ENCODE measurements at regions not wholly inside any gene's neighbourhood (a gene's known extent, or its start where the extent isn't known, plus 50 kb on each side); places are given as distances from the start of the nearest gene placed in this dataset.
"Not testable (repeated sequence)": the region's sequence is repeated elsewhere in the genome, so short reads cannot be mapped to it uniquely, and the experiment has no call there.

DNA sequence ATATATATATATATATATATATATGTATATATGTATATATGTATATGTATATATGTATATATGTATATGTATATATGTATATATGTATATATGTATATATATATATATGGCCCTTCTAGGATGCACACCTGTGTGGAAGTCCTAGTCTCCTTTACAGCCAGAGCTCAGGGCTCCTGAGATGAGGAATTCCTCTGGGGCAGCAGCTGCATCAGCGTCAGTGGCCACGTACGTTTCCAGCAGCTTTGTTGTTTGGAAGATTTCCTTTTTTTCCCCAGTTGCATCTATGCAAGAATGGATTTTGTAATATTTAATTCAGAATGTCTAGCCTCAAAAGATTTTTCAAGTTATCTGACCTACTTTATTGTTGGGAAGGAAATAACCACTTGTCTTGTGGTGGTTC lies 68.6 kb downstream of the TNFAIP2 start:
- Mint-ChIP-seq H3K36me3 (ENCODE audit: low read depth) (peaks cover 4% of the 10 kb centered on the region), H3K4me3 (no peak overlapping the region), H3K4me1 (peaks cover 31% of the 10 kb centered on the region), H3K27me3 (ENCODE audit: low read depth) (peaks cover 41% of the 10 kb centered on the region), H3K27ac (no peak overlapping the region), H3K9me3 (peaks cover 22% of the 10 kb centered on the region)
- TF ChIP-seq, protein P1, sequence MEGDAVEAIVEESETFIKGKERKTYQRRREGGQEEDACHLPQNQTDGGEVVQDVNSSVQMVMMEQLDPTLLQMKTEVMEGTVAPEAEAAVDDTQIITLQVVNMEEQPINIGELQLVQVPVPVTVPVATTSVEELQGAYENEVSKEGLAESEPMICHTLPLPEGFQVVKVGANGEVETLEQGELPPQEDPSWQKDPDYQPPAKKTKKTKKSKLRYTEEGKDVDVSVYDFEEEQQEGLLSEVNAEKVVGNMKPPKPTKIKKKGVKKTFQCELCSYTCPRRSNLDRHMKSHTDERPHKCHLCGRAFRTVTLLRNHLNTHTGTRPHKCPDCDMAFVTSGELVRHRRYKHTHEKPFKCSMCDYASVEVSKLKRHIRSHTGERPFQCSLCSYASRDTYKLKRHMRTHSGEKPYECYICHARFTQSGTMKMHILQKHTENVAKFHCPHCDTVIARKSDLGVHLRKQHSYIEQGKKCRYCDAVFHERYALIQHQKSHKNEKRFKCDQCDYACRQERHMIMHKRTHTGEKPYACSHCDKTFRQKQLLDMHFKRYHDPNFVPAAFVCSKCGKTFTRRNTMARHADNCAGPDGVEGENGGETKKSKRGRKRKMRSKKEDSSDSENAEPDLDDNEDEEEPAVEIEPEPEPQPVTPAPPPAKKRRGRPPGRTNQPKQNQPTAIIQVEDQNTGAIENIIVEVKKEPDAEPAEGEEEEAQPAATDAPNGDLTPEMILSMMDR (IDR thresholded peaks at IDR 0.05; ENCODE audit: unreplicated experiment in 3 of 3) = no peak

DNA sequence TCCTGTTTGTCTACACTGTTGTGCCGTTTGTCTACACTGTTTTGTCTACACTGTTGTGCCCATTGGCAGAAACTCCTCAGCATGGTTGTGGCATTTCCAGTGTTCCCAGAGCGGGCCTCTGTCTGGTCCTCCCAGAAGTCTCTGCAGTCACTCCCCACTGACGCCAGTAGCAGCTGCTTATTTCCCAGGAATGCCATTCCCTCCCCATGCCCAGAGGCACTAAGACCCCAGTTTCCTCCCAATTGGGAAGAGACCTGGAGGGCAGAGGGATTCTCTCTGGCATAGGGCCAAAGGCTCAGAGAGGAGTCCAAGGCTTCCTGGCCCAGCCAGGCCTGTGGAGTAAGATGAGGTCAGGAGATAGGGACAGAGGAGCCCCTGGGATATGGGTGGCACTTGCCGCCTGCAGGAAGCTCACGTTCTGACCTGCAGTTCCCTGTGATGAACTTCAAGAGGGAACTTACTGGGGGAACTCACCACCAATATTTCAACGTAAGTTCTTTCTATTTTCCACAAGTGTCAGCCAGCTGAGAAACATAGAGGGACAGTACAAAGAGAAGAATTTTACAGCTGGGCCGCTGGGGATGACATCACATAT lies 69.1 kb downstream of the TNFAIP2 start:
- TF ChIP-seq, protein P1 (IDR thresholded peaks at IDR 0.05; ENCODE audit: unreplicated experiment in 3 of 3) = no peak

DNA sequence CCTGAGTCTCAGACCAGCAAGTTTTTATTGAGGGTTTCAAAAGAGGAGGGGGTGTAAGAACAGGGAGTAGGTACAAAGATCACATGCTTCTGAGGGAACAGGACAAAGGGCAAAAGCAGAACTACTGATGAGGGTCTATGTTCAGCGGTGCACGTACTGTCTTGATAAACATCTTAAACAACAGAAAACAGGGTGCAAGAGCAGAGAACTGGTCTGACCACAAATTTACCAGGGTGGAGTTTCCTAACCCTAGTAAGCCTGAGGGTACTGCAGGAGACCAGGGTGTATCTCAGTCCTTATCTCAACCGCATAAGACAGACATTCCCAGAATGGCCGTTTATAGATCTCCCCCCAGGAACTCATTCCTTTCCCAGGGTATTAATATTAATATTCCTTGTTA lies 69.6 kb downstream of the TNFAIP2 start:
- Mint-ChIP-seq H3K4me1 (peaks cover 22% of the 10 kb centered on the region), H3K27me3 (ENCODE audit: low read depth) (peaks cover 31% of the 10 kb centered on the region), H3K9me3 (peaks cover 22% of the 10 kb centered on the region)
- not testable (repeated sequence) for H3K27ac Mint-ChIP-seq; H3K36me3 Mint-ChIP-seq (ENCODE audit: low read depth); H3K4me3 Mint-ChIP-seq

More for the DNA sequence above, 69.1 kb downstream of the TNFAIP2 start:
- no peak overlapping the region for H3K27ac Mint-ChIP-seq
- no peak overlapping the region for H3K4me3 Mint-ChIP-seq
- peaks cover 26% of the 10 kb centered on the region for H3K4me1 Mint-ChIP-seq
- H3K27me3 Mint-ChIP-seq (ENCODE audit: low read depth) = peaks cover 36% of the 10 kb centered on the region
- peaks cover 4% of the 10 kb centered on the region for H3K36me3 Mint-ChIP-seq (ENCODE audit: low read depth)
- H3K9me3 Mint-ChIP-seq = peaks cover 22% of the 10 kb centered on the region

DNA sequence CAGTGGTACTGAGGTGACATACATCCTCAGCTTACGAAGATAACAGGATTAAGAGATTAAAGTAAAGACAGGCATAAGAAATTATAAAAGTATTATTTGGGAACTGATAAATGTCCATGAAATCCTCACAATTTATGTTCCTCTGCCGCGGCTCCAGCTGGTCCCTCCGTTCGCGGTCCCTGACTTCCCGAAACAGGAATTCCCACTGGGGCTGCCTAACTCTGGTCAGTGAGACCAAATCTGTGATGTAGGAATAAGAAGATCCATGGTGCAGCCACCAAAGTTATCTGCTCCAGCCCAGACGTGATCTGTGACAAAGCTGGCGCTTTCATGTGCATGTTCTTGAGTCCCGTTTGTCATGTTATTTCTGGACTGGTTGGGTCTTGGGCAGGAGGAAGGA lies 70.2 kb downstream of the TNFAIP2 start:
- Mint-ChIP-seq H3K4me1 (peaks cover 23% of the 10 kb centered on the region), H3K9me3 (peaks cover 22% of the 10 kb centered on the region), H3K27me3 (ENCODE audit: low read depth) (peaks cover 25% of the 10 kb centered on the region)
- H3K4me3 Mint-ChIP-seq; H3K36me3 Mint-ChIP-seq (ENCODE audit: low read depth); H3K27ac Mint-ChIP-seq: not testable (repeated sequence)

DNA sequence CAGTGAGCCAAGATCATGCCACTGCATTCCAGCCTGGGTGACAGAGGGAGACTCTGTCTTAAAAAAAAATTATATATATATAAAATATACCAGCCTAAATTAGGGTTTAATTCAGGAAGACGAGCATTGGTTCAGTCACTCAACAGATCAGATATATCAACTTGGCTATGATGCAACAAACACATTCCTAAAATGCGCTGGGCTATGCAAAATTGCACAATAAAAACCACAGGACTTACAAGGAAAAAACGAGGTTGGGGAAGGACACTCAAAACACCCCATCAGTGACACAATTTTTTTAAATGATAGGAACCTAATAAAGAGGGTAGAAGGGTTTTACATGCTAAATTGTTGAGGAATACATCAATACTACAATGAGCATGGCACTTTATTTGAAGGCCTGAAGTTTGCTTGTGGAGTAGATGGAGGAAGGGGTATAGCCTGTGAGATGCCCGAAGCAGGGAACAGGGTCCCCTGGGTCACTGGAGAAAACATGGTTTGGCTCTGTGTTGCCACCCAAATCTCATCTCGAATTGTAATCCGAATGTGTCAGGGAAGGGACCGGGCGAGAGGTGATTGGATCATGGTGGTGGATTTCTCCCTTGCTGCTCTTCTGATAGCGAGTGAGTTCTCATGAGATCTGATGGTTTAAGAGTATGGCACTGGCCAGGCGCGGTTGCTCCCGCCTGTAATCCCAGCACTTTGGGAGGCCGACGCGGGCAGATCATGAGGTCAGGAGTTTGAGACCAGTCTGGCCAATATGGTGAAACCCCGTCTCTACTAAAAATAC lies 71.2 kb downstream of the TNFAIP2 start:
- Mint-ChIP-seq H3K4me1 (peaks cover 28% of the 10 kb centered on the region), H3K36me3 (ENCODE audit: low read depth) (peaks cover 4% of the 10 kb centered on the region), H3K9me3 (peaks cover 22% of the 10 kb centered on the region), H3K27ac (no peak overlapping the region), H3K4me3 (no peak overlapping the region), H3K27me3 (ENCODE audit: low read depth) (peaks cover 22% of the 10 kb centered on the region)
- TF ChIP-seq, protein P1 (IDR thresholded peaks at IDR 0.05; ENCODE audit: unreplicated experiment in 3 of 3) = no peak

DNA sequence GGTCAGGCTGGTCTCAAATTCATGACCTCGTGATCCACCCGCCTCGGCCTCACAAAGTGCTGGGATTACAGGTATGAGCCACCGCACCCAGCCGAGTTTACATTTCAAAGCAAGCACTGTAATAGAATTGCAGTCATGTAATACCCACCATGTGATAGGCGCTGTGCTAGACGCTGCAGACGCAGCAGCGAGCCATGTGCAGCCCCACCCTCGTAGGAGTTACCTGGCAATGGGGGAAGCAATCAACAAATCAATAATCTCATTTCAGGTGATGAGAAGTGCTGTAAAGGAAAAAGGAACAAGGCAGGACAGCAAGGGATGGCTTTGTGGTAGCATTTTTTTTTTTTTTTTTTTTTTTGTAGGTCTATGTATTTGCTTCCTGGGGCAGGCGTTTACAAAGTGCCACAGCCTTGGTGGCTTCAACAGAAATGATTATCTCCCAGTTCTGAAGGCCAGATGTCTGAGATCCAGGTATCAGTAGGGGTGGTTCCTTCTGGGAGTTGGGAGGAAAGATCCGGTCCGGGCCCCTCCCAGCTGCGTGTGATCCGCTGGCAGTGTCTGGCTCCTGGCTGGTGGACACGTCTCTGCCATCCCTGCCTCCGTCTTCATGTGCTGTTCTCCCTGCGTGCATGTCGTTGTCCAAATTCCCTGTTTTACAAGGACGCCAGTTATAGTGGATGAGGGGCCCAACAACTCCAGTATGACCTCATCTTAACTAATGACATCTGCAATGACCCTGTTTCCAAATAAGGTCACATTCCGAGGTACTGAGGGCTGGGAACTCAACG lies 72.8 kb downstream of the TNFAIP2 start:
- H3K9me3 Mint-ChIP-seq = peaks cover 18% of the 10 kb centered on the region
- H3K4me3 Mint-ChIP-seq = no peak overlapping the region
- H3K36me3 Mint-ChIP-seq (ENCODE audit: low read depth) = peaks cover 4% of the 10 kb centered on the region
- peaks cover 20% of the 10 kb centered on the region for H3K4me1 Mint-ChIP-seq
- TF ChIP-seq, protein P1 (IDR thresholded peaks at IDR 0.05; ENCODE audit: unreplicated experiment in 3 of 3) = no peak
- H3K27ac Mint-ChIP-seq = no peak overlapping the region
- H3K27me3 Mint-ChIP-seq (ENCODE audit: low read depth) = peaks cover 7% of the 10 kb centered on the region
